Stimulated activated CD8-positive, alpha-beta memory T cell treated with anti-CD3 and anti-CD28 coated beads, Interleukin-7, amount 100 ng/mL, for 48 hours (primary cell): ENCODE measurements at regions not wholly inside any gene's neighbourhood (a gene's known extent, or its start where the extent isn't known, plus 50 kb on each side); places are given as distances from the start of the nearest gene placed in this dataset.
"Not testable (repeated sequence)": the region's sequence is repeated elsewhere in the genome, so short reads cannot be mapped to it uniquely, and the experiment has no call there.

Experiments used
- DNase-seq, 2 donors: peaks; one replicate each; pipeline ENCODE4 v3.0.0-alpha.2; 2020; ENCODE audit warnings: low read depth in 1 of 2; ENCODE audit errors: extremely low read depth in 1 of 2

- no peak for DNase-seq
These were observed 234.9 kb upstream of the GIMD1 start for GRCh38 chr4:106603471-106603870.

GRCh38 chr4:106602711-106603110 lies 234.1 kb upstream of the GIMD1 start:
- no peak for DNase-seq

DNA sequence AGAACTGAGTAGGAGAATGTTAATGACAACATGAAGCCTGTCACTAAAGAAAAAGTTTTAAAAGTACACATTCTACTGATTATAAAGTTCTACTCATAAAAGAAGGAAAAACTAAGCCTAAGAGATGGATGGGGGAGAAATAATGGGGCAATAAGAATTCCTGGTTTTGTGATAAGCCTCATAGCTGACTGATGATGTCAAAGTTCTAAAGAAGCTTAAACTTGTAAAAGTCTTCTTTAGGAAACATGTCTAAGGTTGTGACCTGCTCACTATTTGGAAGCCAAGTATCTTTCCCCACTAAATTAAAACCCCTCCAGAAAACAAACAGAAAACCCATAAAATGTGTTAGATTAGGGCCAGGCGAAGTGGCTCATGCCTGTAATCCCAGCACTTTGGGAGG lies 232.9 kb upstream of the GIMD1 start:
- no peak for DNase-seq

- DNase-seq = no peak
These were observed 227.3 kb upstream of the GIMD1 start for GRCh38 chr4:106595906-106596305.

GRCh38 chr4:106594291-106594952 lies 225.8 kb upstream of the GIMD1 start:
- no peak for DNase-seq

- DNase-seq = no peak
These were observed 220.3 kb upstream of the GIMD1 start for GRCh38 chr4:106588891-106589290.

- no peak for DNase-seq
These were observed 219.0 kb upstream of the GIMD1 start for GRCh38 chr4:106587558-106587957.

GRCh38 chr4:106585915-106586349 lies 217.4 kb upstream of the GIMD1 start:
- DNase-seq = no peak

- no peak for DNase-seq
These were observed 215.9 kb upstream of the GIMD1 start for GRCh38 chr4:106584337-106584989.

GRCh38 chr4:106583567-106583966 lies 215.0 kb upstream of the GIMD1 start:
- no peak for DNase-seq

GRCh38 chr4:106583108-106583507 lies 214.5 kb upstream of the GIMD1 start:
- DNase-seq = no peak

GRCh38 chr4:106582103-106582502 lies 213.5 kb upstream of the GIMD1 start:
- no peak for DNase-seq

GRCh38 chr4:106579236-106579635 lies 210.7 kb upstream of the GIMD1 start:
- no peak for DNase-seq

- DNase-seq = no peak
These were observed 200.8 kb upstream of the GIMD1 start for GRCh38 chr4:106569146-106570031.

- no peak for DNase-seq
These were observed 197.1 kb upstream of the GIMD1 start for GRCh38 chr4:106565727-106566126.

- DNase-seq = not testable (repeated sequence)
These were observed 195.1 kb upstream of the GIMD1 start for GRCh38 chr4:106563637-106564036.

DNA sequence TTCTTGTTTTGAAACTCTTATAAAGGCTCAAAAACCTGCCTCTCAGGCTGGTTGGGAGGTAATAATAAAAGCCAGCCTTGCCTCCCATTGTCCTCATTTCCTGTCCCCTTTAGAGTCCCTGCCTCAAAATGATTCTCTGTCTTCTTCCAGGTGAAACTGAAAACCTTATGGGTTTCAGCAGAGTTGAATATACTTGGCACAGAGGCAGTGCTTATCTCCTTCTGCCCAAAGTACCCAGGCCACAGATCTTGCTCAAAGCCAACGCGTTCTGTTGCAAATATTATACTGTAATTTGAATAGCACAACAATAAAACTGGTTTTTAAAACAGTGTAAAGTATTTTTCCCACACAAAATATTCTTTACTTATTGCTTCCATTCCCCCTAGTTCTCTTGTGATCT lies 183.1 kb upstream of the GIMD1 start:
- no peak for DNase-seq

GRCh38 chr4:106548446-106549044 lies 180.0 kb upstream of the GIMD1 start:
- DNase-seq = no peak

GRCh38 chr4:106546370-106546769 lies 177.8 kb upstream of the GIMD1 start:
- no peak for DNase-seq

DNA sequence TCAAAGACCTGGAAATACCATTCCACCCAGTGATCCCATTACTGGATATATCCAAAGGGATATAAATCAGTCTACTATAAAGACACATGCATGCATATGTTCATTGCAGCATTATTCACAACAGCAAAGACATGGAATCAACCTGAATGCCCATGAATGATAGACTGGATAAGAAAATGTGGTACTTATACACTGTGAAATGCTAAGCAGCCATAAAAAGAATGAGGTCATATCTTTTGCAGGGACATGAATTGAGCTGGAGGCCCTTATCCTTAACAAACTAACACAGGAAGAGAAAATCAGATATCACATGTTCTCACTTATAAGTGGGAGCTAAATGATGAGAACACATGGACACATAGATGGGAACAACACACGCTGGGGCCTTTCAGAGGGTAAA lies 174.0 kb upstream of the GIMD1 start:
- DNase-seq = not testable (repeated sequence)

- no peak for DNase-seq
These were observed 172.7 kb upstream of the GIMD1 start for GRCh38 chr4:106541253-106541652.
